ENCODE measurements at regions not wholly inside any gene's neighbourhood (a gene's known extent, or its start where the extent isn't known, plus 50 kb on each side); places are given as distances from the start of the nearest gene placed in this dataset.
"Not testable (repeated sequence)": the region's sequence is repeated elsewhere in the genome, so short reads cannot be mapped to it uniquely, and the experiment has no call there.

DNA sequence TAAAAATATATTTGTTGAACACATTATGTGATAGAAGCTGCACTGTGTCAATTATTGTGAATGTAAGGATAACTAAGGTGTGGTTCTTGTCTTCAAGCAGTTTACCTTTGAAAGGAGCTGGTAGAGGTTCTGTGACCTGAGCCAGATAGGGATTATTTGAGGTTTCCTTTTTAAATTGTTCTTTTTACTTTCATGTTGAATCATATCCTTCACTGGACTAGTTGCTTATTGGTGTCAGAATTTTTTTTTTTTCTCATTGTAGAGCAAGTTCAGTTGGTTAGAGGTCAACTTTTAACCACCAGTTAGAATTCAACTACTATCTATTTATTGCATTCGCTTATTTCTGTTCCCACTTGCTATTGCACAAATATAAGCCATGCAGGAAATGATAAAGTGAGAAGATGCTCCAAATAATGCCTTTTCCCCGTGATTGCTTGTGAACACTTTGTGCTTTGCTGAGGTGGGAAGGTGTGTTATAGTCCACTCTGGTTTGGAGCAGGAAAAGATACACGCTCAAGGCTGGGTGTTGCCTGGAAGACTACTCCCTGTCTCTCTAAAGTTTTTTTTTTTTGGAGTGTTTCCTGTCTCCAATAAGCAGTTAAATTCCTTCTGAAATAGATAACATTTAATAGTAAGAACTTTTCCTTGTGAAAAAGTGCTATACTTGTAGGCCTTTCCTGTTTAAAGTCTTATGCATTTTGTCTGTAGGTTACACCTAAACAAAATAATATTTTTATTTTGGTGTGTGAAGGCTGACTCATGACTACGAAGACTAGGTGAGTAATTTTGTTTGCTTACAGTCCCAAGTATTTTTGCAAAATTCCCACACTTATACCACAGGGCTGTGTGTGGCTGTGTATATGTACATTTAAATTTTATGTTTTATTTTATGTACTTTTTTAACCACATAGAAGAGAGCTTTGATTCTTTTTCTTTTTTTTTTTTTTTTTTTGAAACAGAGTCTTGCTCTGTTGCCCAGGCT, 83.8 kb upstream of the LCORL start:
- DNase-seq (ENCODE audit: low read depth in 2 of 2), result no peak

DNA sequence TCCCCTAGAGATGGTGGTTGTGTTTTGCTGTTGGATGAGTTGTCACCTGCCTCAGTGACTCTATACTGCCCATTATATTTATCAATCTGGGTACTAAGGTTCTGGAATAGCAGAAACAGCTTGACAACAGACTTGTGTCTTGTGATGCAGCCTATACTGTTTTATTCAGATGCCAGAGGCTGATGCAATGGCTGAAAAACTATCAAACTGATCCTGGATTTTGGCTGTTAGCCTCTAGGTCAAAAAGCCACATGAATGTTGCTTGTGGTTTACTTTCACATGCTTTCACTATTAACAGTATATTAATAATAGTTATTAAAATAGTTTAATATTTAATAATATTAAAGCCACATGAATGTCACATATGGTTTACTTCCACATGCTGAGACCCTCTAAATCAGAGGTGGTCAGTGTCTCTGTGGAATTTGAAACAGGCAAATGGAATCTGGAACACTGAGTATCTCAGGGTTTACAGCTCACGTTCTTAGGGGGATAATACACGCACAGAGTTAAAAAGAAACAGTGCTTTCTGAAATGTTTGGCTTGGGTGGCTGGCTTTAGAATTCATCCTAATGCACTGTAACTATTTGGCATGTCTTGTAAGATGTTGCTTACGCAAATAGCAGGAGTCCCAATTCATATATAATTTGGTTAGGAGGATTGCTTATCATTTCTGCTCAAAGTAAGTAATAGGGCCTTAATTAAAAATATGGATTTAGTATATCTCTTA, 82.5 kb upstream of the LCORL start:
- no peak for DNase-seq (ENCODE audit: low read depth in 2 of 2)

DNA sequence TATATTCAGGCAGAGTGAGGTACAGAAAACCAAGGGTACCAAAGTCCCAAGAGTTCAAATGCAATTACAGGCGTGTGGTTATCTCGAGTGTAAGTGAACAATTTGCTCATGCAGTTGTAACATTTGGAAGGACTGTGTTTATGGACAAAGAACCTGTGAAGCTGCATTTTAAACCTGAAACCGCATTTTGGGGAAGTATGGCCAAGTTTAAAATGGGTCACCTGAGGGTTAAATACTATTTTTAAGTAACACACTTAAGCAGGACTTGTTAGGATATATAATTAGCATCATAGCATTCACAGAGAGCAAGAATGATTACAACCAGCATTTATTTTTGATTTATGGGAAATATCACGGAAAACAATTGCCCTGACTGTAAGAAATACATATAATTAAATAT, 79.1 kb upstream of the LCORL start:
- DNase-seq (ENCODE audit: low read depth in 2 of 2), result no peak

DNA sequence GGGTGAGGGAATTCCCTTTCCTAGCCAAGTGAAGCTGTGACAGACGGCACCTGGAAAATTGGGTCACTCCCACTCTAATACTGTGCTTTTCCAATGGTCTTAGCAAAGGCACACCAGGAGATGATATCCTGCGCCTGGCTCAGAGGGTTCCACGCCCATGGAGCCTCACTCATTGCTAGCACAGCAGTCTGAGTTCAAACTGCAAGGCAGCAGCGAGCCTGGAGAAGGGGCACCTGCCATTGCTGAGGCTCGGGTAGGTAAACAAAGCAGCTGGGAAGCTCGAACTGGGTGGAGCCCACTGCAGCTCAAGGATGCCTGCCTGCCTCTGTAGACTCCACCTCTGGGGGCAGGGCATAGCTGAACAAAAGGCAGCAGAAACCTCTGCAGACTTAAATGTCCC, 68.9 kb upstream of the LCORL start:
- not testable (repeated sequence) for DNase-seq (ENCODE audit: low read depth in 2 of 2)

DNA sequence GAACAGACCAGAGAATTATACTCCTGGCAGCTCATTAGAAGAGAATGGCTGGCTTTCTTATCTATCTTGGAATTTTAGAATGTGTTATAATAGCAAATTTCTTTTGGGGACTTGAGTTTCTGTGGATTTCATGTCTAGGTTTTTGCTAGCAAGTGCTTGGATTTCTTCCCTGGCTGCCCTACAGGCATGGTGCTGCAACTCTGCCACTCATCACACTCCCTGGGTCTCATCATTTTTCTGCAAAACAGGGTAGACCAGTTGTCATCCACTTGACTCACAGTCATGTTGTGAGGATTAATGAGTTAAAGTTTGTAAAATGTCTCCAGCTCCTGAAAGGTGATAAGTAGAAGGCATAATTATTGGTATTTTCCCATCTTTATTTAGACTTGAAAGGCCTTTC, 60.7 kb upstream of the LCORL start:
- no peak for DNase-seq (ENCODE audit: low read depth in 2 of 2)

DNA sequence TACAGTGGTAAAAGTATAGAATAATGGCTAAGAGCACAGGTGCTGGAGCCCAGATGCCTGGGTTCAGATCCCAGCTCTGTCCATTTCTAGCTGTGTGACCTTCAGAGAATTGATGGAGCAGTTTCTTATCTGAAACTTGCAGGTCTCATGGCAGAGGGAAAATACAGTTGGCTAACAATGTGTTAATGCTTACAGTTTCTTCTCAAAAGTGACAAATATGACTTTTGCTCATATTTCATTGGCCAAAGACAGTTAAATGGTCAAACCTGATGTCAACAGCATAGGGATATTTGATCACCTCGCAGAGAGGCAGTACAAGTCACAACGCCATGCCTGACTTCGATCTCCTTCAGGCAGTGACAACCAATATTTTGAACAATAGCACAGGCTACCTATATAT, 60.2 kb upstream of the LCORL start:
- DNase-seq (ENCODE audit: low read depth in 2 of 2), result no peak

DNA sequence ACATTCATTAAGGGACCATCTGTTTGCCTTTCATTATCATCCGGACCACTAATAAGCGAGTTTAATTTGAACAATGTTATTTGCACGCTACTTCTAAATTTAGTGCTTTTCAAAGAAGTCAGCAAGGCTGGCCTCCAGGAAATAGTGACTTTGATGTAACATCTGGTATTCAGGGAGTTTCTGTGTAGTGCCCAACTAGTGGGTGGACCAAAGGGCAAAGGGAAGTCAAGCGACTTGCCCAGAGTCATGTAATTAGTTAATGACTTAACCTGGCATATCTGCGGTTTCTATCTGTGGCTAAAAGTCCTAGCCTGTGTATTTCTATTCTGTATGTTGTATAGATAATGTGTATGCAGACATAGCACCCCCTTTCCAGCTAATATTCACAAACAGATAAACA, 56.3 kb upstream of the LCORL start:
- DNase-seq (ENCODE audit: low read depth in 2 of 2), result no peak

DNA sequence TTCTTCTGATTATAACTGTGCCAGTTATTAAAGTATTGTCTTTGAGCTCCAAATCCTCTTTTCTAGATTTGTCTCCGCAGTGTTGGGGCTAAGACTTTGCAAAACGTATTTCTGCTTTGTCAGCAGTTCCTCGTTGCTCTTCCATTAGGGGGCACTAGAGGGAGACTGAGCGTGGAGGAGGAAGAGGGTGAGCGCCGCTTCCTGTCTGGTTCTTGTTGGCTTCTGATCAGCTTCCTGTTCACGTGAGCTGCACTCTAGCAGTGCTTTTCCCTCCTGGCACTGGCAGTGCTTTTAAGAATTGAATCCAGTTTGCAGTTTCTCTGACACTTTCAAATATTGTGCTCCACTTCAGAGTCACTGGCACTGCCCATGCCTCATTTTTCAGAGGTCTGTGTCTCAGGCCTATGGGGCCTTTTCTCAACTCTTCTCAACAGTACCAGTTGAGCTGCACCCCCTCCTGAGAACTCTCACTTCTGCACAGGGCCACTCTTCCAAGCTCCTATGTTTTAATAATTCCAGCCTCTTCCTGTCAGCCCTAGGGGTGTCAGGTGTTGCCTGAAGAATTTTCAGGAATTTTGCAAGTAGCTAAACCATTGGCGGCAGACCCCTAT, 54.4 kb upstream of the LCORL start:
- no peak for DNase-seq (ENCODE audit: low read depth in 2 of 2)

DNA sequence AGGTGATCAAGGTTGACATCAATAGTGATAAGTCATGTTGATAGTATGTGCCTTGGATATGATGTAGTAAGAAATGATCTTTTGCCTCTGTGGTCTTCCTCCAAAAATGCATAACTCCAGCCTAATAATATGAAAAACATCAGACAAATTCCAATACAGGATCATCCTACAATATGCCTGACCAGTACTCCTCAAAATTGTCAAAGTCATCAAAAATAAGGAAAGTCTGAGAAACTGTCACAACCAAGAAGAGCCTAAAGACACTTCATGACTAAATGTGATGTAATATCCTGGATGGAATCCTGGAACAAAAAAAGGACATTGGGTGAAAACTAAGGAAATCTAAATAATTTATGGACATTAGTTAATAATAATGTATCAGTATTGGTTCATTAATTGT, 50.3 kb upstream of the LCORL start:
- no peak for DNase-seq (ENCODE audit: low read depth in 2 of 2)
